ENCODE measurements at regions not wholly inside any gene's neighbourhood (a gene's known extent, or its start where the extent isn't known, plus 50 kb on each side); places are given as distances from the start of the nearest gene placed in this dataset.

GRCh38 chr7:82617156-82617555 lies 173.6 kb upstream of the CACNA2D1 start:
- no peaks in the 10 kb centered on the region for H3K36me3 Mint-ChIP-seq
- H3K36me3 ChIP-seq (ENCODE audit: control insufficient read depth in 2 of 3, insufficient read depth in 3 of 3, low read length in 3 of 3), result no peaks in the 10 kb centered on the region
- ATAC-seq (no peak), DNase-seq (no peak)
- no peak overlapping the region for H3K27ac ChIP-seq (ENCODE audit: low read depth, low read length)
- ChIA-PET POLR2A (no interaction called here), CTCF (no interaction called here)
- H3K4me1 Mint-ChIP-seq, result peaks cover 0 to 4% (median 0%) of the 10 kb centered on the region in 7 donors
- no peaks in the 10 kb centered on the region for H3K9me3 ChIP-seq (ENCODE audit: control insufficient read depth in 2 of 3, low read length in 3 of 3)
- intact Hi-C loops (cut with micrococcal nuclease), result no loop called here
- no peaks in the 10 kb centered on the region for H3K4me1 ChIP-seq (ENCODE audit: control insufficient read depth in 2 of 2, insufficient read depth in 2 of 2, low read length in 2 of 2)
- peaks cover 0 to 16% (median 3%) of the 10 kb centered on the region in 11 donors for H3K9me3 Mint-ChIP-seq
- no peak overlapping the region for H3K4me3 ChIP-seq (ENCODE audit: low read length)
- no peaks in the 10 kb centered on the region for H3K27me3 Mint-ChIP-seq
- H3K27me3 ChIP-seq (ENCODE audit: control insufficient read depth in 2 of 2, insufficient read depth in 2 of 2, low read length in 2 of 2), result no peaks in the 10 kb centered on the region
- no peak overlapping the region for H3K4me3 Mint-ChIP-seq
- H3K27ac Mint-ChIP-seq, result no peak overlapping the region

DNA sequence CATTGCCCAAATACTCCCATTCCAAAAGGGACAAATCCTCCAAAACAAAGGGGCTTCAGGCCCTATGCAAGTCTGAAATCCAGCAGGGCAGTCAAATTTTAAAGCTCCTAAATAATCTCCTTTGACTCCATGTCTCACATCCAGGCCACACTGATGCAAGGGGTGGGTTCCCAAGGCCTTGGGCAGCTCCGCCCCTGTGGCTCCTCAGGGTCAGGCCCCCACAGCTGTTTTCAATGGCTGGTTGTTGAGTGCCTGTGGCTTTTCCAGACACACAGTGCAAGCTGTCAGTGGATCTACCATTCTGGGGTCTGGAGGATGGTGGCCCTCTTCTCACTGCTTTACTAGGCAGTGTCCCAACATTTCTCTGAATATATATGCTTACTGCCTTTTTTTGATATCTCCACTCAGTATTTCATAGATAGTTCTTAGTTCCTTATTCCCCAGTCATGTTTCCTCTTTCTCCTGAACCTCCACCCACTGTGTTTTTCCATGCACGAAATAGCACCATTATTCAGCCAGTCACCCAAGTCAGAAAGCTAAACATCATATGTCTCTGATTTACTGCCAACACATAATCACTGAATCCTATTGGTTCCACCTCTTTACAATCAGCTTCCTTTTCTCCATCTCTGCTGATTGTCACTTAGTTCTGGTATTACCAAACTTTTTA lies 172.6 kb upstream of the CACNA2D1 start:
- H3K4me1 Mint-ChIP-seq, result peaks cover 0 to 4% (median 0%) of the 10 kb centered on the region in 7 donors
- no peaks in the 10 kb centered on the region for H3K27me3 Mint-ChIP-seq
- Histone ChIP-seq H3K9me3 (ENCODE audit: control insufficient read depth in 2 of 3, low read length in 3 of 3) (no peaks in the 10 kb centered on the region), H3K4me1 (ENCODE audit: control insufficient read depth in 2 of 2, insufficient read depth in 2 of 2, low read length in 2 of 2) (no peaks in the 10 kb centered on the region), H3K4me3 (ENCODE audit: low read length) (no peak overlapping the region), H3K27ac (ENCODE audit: low read depth, low read length) (no peak overlapping the region), H3K36me3 (ENCODE audit: control insufficient read depth in 2 of 3, insufficient read depth in 3 of 3, low read length in 3 of 3) (no peaks in the 10 kb centered on the region), H3K27me3 (ENCODE audit: control insufficient read depth in 2 of 2, insufficient read depth in 2 of 2, low read length in 2 of 2) (no peaks in the 10 kb centered on the region)
- no peaks in the 10 kb centered on the region for H3K36me3 Mint-ChIP-seq
- CTCF ChIA-PET, result no interaction called here
- intact Hi-C loops (cut with micrococcal nuclease), result no loop called here
- POLR2A ChIA-PET, result no interaction called here
- DNase-seq (no peak), ATAC-seq (peak; percentile 38)
- H3K9me3 Mint-ChIP-seq, result peaks cover 0 to 9% (median 2%) of the 10 kb centered on the region in 11 donors
- no peak overlapping the region for H3K4me3 Mint-ChIP-seq
- no peak overlapping the region for H3K27ac Mint-ChIP-seq

DNA sequence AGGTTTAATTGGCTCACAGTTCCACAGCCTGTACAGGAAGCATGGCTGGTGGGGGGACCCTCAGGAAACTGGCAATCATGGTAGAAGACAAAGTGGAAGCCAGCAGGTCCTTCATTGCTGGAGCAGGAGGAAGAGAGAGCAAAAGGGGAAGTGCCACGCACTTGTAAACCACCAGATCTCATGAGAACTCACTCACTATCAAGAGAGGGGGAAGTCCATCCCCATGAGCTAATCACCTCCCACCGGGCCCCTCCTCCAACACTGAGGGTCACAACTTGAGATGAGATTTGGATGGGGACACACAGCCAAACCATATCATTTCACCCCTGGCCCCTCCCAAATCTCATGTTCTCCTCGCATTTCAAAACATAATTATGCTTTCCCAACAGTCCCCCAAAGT lies 171.9 kb upstream of the CACNA2D1 start:
- Histone ChIP-seq H3K9me3 (ENCODE audit: control insufficient read depth in 2 of 3, low read length in 3 of 3) (no peaks in the 10 kb centered on the region), H3K4me3 (ENCODE audit: low read length) (no peak overlapping the region), H3K27ac (ENCODE audit: low read depth, low read length) (no peak overlapping the region), H3K4me1 (ENCODE audit: control insufficient read depth in 2 of 2, insufficient read depth in 2 of 2, low read length in 2 of 2) (no peaks in the 10 kb centered on the region), H3K27me3 (ENCODE audit: control insufficient read depth in 2 of 2, insufficient read depth in 2 of 2, low read length in 2 of 2) (no peaks in the 10 kb centered on the region), H3K36me3 (ENCODE audit: control insufficient read depth in 2 of 3, insufficient read depth in 3 of 3, low read length in 3 of 3) (no peaks in the 10 kb centered on the region)
- ChIA-PET POLR2A (no interaction called here), CTCF (no interaction called here)
- no peak for DNase-seq
- Mint-ChIP-seq H3K4me1 (peaks cover 0 to 4% (median 0%) of the 10 kb centered on the region in 7 donors), H3K27ac (no peak overlapping the region), H3K36me3 (no peaks in the 10 kb centered on the region), H3K9me3 (peaks cover 0 to 6% (median 0%) of the 10 kb centered on the region in 11 donors), H3K4me3 (no peak overlapping the region), H3K27me3 (no peaks in the 10 kb centered on the region)
- ATAC-seq, result peak; percentile 71
- intact Hi-C loops (cut with micrococcal nuclease), result no loop called here

- H3K4me3 ChIP-seq (ENCODE audit: low read length), result no peak overlapping the region
- H3K27me3 Mint-ChIP-seq, result no peaks in the 10 kb centered on the region
- H3K9me3 ChIP-seq (ENCODE audit: control insufficient read depth in 2 of 3, low read length in 3 of 3), result no peaks in the 10 kb centered on the region
- no peaks in the 10 kb centered on the region for H3K36me3 ChIP-seq (ENCODE audit: control insufficient read depth in 2 of 3, insufficient read depth in 3 of 3, low read length in 3 of 3)
- POLR2A ChIA-PET, result no interaction called here
- H3K9me3 Mint-ChIP-seq, result peaks cover 0 to 3% (median 0%) of the 10 kb centered on the region in 11 donors
- no peak overlapping the region for H3K27ac ChIP-seq (ENCODE audit: low read depth, low read length)
- H3K4me3 Mint-ChIP-seq, result no peak overlapping the region
- ATAC-seq, result no peak
- no peaks in the 10 kb centered on the region for H3K27me3 ChIP-seq (ENCODE audit: control insufficient read depth in 2 of 2, insufficient read depth in 2 of 2, low read length in 2 of 2)
- CTCF ChIA-PET, result no interaction called here
- H3K4me1 ChIP-seq (ENCODE audit: control insufficient read depth in 2 of 2, insufficient read depth in 2 of 2, low read length in 2 of 2), result no peaks in the 10 kb centered on the region
- no peaks in the 10 kb centered on the region for H3K4me1 Mint-ChIP-seq
- no peak for DNase-seq
- intact Hi-C loops (cut with micrococcal nuclease), result no loop called here
- no peak overlapping the region for H3K27ac Mint-ChIP-seq
- no peaks in the 10 kb centered on the region for H3K36me3 Mint-ChIP-seq
Observed at GRCh38 chr7:82609746-82610145, 166.2 kb upstream of the CACNA2D1 start.

- no peaks in the 10 kb centered on the region for H3K27me3 Mint-ChIP-seq
- Histone ChIP-seq H3K36me3 (ENCODE audit: control insufficient read depth in 2 of 3, insufficient read depth in 3 of 3, low read length in 3 of 3) (no peaks in the 10 kb centered on the region), H3K27ac (ENCODE audit: low read depth, low read length) (no peak overlapping the region), H3K4me1 (ENCODE audit: control insufficient read depth in 2 of 2, insufficient read depth in 2 of 2, low read length in 2 of 2) (no peaks in the 10 kb centered on the region), H3K9me3 (ENCODE audit: control insufficient read depth in 2 of 3, low read length in 3 of 3) (no peaks in the 10 kb centered on the region), H3K4me3 (ENCODE audit: low read length) (no peak overlapping the region), H3K27me3 (ENCODE audit: control insufficient read depth in 2 of 2, insufficient read depth in 2 of 2, low read length in 2 of 2) (no peaks in the 10 kb centered on the region)
- POLR2A ChIA-PET, result no interaction called here
- H3K4me3 Mint-ChIP-seq, result no peak overlapping the region
- intact Hi-C loops (cut with micrococcal nuclease), result loop anchor here (1.0 kb wide), 1 partner anchor 122 kb away; no protein-coding TSS in a partner anchor
- H3K4me1 Mint-ChIP-seq, result no peaks in the 10 kb centered on the region
- H3K9me3 Mint-ChIP-seq, result no peaks in the 10 kb centered on the region
- CTCF ChIA-PET, result interaction anchor here (0.6 to 0.7 kb wide), 2 partner anchors 18 to 21 kb away, joined by 3 read pairs; no protein-coding TSS in a partner anchor
- no peak overlapping the region for H3K27ac Mint-ChIP-seq
- ATAC-seq (no peak), DNase-seq (no peak)
- no peaks in the 10 kb centered on the region for H3K36me3 Mint-ChIP-seq
Observed at GRCh38 chr7:82605247-82605864, 161.8 kb upstream of the CACNA2D1 start.

GRCh38 chr7:82602066-82602465 lies 158.5 kb upstream of the CACNA2D1 start:
- Histone ChIP-seq H3K4me3 (ENCODE audit: low read length) (no peak overlapping the region), H3K27me3 (ENCODE audit: control insufficient read depth in 2 of 2, insufficient read depth in 2 of 2, low read length in 2 of 2) (no peaks in the 10 kb centered on the region), H3K36me3 (ENCODE audit: control insufficient read depth in 2 of 3, insufficient read depth in 3 of 3, low read length in 3 of 3) (no peaks in the 10 kb centered on the region), H3K4me1 (ENCODE audit: control insufficient read depth in 2 of 2, insufficient read depth in 2 of 2, low read length in 2 of 2) (no peaks in the 10 kb centered on the region), H3K27ac (ENCODE audit: low read depth, low read length) (no peak overlapping the region), H3K9me3 (ENCODE audit: control insufficient read depth in 2 of 3, low read length in 3 of 3) (no peaks in the 10 kb centered on the region)
- no peak overlapping the region for H3K4me3 Mint-ChIP-seq
- H3K36me3 Mint-ChIP-seq, result no peaks in the 10 kb centered on the region
- no peaks in the 10 kb centered on the region for H3K4me1 Mint-ChIP-seq
- DNase-seq, result no peak
- intact Hi-C loops (cut with micrococcal nuclease), result loop anchor here in 1 of 2 donors (5.0 kb wide), 1 partner anchor 75 kb away; no protein-coding TSS in a partner anchor
- CTCF ChIA-PET, result no interaction called here
- no peaks in the 10 kb centered on the region for H3K9me3 Mint-ChIP-seq
- POLR2A ChIA-PET, result no interaction called here
- ATAC-seq, result no peak
- no peak overlapping the region for H3K27ac Mint-ChIP-seq
- no peaks in the 10 kb centered on the region for H3K27me3 Mint-ChIP-seq

DNA sequence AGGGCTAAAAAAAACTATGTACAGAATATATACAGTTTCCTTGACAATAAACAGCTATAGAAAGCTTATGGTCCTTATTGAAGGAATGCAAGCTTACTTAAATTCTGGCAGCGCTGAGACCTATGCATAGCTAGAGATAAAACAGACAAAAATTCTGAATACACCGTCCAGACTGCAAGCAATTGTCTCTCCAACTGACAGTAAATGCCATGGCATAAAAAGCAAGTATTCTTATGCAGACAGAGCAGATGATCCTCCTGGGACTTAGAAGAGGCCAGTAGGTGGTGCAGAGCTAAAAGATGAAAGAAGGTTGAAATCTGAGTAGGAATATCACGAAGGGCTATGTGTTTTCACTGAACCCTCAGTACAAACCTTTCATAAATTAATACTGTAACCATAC lies 157.0 kb upstream of the CACNA2D1 start:
- Mint-ChIP-seq H3K36me3 (no peaks in the 10 kb centered on the region), H3K27ac (no peak overlapping the region), H3K4me3 (no peak overlapping the region), H3K4me1 (no peaks in the 10 kb centered on the region), H3K27me3 (no peaks in the 10 kb centered on the region), H3K9me3 (no peaks in the 10 kb centered on the region)
- CTCF ChIA-PET, result no interaction called here
- POLR2A ChIA-PET, result no interaction called here
- H3K36me3 ChIP-seq (ENCODE audit: control insufficient read depth in 2 of 3, insufficient read depth in 3 of 3, low read length in 3 of 3), result no peaks in the 10 kb centered on the region
- no peaks in the 10 kb centered on the region for H3K27me3 ChIP-seq (ENCODE audit: control insufficient read depth in 2 of 2, insufficient read depth in 2 of 2, low read length in 2 of 2)
- no peaks in the 10 kb centered on the region for H3K9me3 ChIP-seq (ENCODE audit: control insufficient read depth in 2 of 3, low read length in 3 of 3)
- ATAC-seq, result no peak
- intact Hi-C loops (cut with micrococcal nuclease), result loop anchor here in 1 of 2 donors (1.0 to 5.0 kb wide), 2 partner anchors 77 to 127 kb away; no protein-coding TSS in a partner anchor
- no peaks in the 10 kb centered on the region for H3K4me1 ChIP-seq (ENCODE audit: control insufficient read depth in 2 of 2, insufficient read depth in 2 of 2, low read length in 2 of 2)
- no peak overlapping the region for H3K27ac ChIP-seq (ENCODE audit: low read depth, low read length)
- H3K4me3 ChIP-seq (ENCODE audit: low read length), result no peak overlapping the region
- DNase-seq, result no peak
